A673 (cell line): ENCODE measurements at regions not wholly inside any gene's neighbourhood (a gene's known extent, or its start where the extent isn't known, plus 50 kb on each side); places are given as distances from the start of the nearest gene placed in this dataset.

Experiments used
- BruUV-seq: library from RNA; stranded (reverse); fragments of 400-500 nt; replicated peaks from 2 replicates; lab custom pipeline; 2021; lab: Mats Ljungman, UMichigan
- CTCF ChIA-PET: fragments of 300-600 bp; sonication (Branson Sonifier 250); formaldehyde crosslinking; loops from one replicate; lab custom pipeline; 2022; ENCODE audit warnings: antibody characterized with exemption; lab: Charles Lee
- POLR2A ChIA-PET: fragments of 300-600 bp; sonication (Branson Sonifier 250); formaldehyde crosslinking; loops from one replicate; lab custom pipeline; 2022; ENCODE audit warnings: antibody characterized with exemption; ENCODE audit not compliant: low non-redundant PET; lab: Charles Lee
- DNase-seq: peaks from one replicate; pipeline ENCODE4 v3.0.0-alpha.2; 2015; ENCODE audit warnings: low spot score
- H3K27ac ChIP-seq: fragments of 200-600 bp; sonication (generic); 2 replicates; pipeline ENCODE4 v1.5.1; 2016; ENCODE audit warnings: mixed run types, low read depth, mild to moderate bottlenecking, mixed read lengths, antibody characterized with exemption, low read length; ENCODE audit not compliant: poor library complexity, severe bottlenecking
- H3K27me3 ChIP-seq: fragments of 200-600 bp; sonication (generic); replicated peaks from 2 replicates; pipeline ENCODE4 v1.6.1; 2017; ENCODE audit warnings: mixed run types, low read depth, mild to moderate bottlenecking, mixed read lengths, antibody characterized with exemption, low read length; ENCODE audit not compliant: insufficient read depth, poor library complexity
- H3K36me3 ChIP-seq: fragments of 200-600 bp; sonication (generic); 2 replicates; pipeline ENCODE4 v1.6.1; 2016; ENCODE audit warnings: mixed run types, mild to moderate bottlenecking, mixed read lengths, antibody characterized with exemption, low read length; ENCODE audit not compliant: insufficient read depth, poor library complexity, severe bottlenecking
- H3K4me1 ChIP-seq: fragments of 200-600 bp; sonication (generic); 2 replicates; pipeline ENCODE4 v1.6.1; 2017; ENCODE audit warnings: mixed run types, mild to moderate bottlenecking, mixed read lengths, antibody characterized with exemption, low read length; ENCODE audit not compliant: insufficient read depth, poor library complexity, severe bottlenecking
- H3K4me3 ChIP-seq: fragments of 200-600 bp; sonication (generic); 2 replicates; pipeline ENCODE4 v1.5.1; 2016; ENCODE audit warnings: low read depth, mixed run types, mild to moderate bottlenecking, mixed read lengths, low read length; ENCODE audit not compliant: poor library complexity, severe bottlenecking
- H3K9me3 ChIP-seq: fragments of 200-600 bp; sonication (generic); 2 replicates; pipeline ENCODE4 v1.6.1; 2016; ENCODE audit warnings: mixed run types, low read depth, mild to moderate bottlenecking, mixed read lengths, antibody characterized with exemption, low read length; ENCODE audit not compliant: poor library complexity, severe bottlenecking
- CTCF ChIP-seq: fragments of 300-800, 200-600 bp; sonication (generic); conservative IDR thresholded peaks from 2 replicates; pipeline ENCODE4 v1.5.1; 2017; ENCODE audit warnings: low read depth, mild to moderate bottlenecking, antibody characterized with exemption, low read length, moderate library complexity, mixed read lengths
- EZH2 ChIP-seq: fragments of 200-600 bp; sonication (generic); IDR thresholded peaks from 2 replicates; pipeline ENCODE4 v1.6.1; 2017; ENCODE audit warnings: borderline replicate concordance, low read depth, mild to moderate bottlenecking, mixed read lengths, antibody characterized with exemption, low read length; ENCODE audit not compliant: poor library complexity, severe bottlenecking
- intact Hi-C: fragments of 100-400 bp; cut with micrococcal nuclease; formaldehyde crosslinking; loops from one replicate; pipeline ENCODE4 v1.10.0; 2022; ENCODE audit not compliant: unreplicated experiment

GRCh38 chr2:162967147-162967546, 128.6 kb upstream of the KCNH7 start:
- no peak overlapping the region for H3K27ac ChIP-seq
- no TSS peak for BruUV-seq
- CTCF ChIA-PET = no interaction called here
- H3K27me3 ChIP-seq = no peaks in the 10 kb centered on the region
- H3K36me3 ChIP-seq = no peaks in the 10 kb centered on the region
- DNase-seq = no peak
- no peaks in the 10 kb centered on the region for H3K4me1 ChIP-seq
- POLR2A ChIA-PET = no interaction called here
- TF ChIP-seq EZH2 (no peak), CTCF (no peak)
- no peaks in the 10 kb centered on the region for H3K9me3 ChIP-seq
- no peak overlapping the region for H3K4me3 ChIP-seq
- intact Hi-C loops = no loop called here

GRCh38 chr2:162965191-162965590, 126.6 kb upstream of the KCNH7 start:
- Histone ChIP-seq H3K4me3 (no peak overlapping the region), H3K36me3 (no peaks in the 10 kb centered on the region), H3K27ac (no peak overlapping the region), H3K9me3 (no peaks in the 10 kb centered on the region), H3K27me3 (no peaks in the 10 kb centered on the region), H3K4me1 (no peaks in the 10 kb centered on the region)
- CTCF ChIA-PET = no interaction called here
- no TSS peak for BruUV-seq
- POLR2A ChIA-PET = no interaction called here
- TF ChIP-seq CTCF = no peak
- no peak for TF ChIP-seq EZH2
- intact Hi-C loops = no loop called here
- no peak for DNase-seq

- Histone ChIP-seq H3K4me1 (no peaks in the 10 kb centered on the region), H3K9me3 (no peaks in the 10 kb centered on the region), H3K36me3 (no peaks in the 10 kb centered on the region), H3K27ac (no peak overlapping the region), H3K27me3 (no peaks in the 10 kb centered on the region), H3K4me3 (no peak overlapping the region)
- DNase-seq = no peak
- ChIA-PET CTCF (no interaction called here), POLR2A (no interaction called here)
- intact Hi-C loops = no loop called here
- TF ChIP-seq CTCF = no peak
- TF ChIP-seq EZH2 = no peak
- no TSS peak for BruUV-seq
These were observed 125.9 kb upstream of the KCNH7 start for GRCh38 chr2:162964513-162964912.
